ENCODE measurements at regions not wholly inside any gene's neighbourhood (a gene's known extent, or its start where the extent isn't known, plus 50 kb on each side); places are given as distances from the start of the nearest gene placed in this dataset.

DNA sequence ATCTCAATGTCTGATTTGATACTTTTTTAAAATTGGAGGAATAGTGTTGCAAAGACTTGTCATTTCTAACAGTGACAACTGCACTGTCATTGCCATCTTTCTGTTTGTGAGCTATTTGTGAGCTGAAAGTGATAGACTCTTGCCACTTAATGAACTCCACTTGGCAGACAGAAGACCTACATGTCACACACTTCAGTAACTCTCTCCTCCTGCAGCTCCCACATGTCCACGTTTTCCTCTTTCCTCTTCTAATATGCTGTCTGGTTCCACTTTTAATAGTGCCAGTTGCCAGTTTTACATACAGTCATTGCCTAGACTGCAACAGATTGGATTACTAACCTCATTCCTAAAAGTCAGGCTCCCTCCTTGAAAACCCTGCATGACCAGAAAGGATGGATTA is 121.5 kb downstream of the CAPZA3 start:
- Histone ChIP-seq H3K4me3 (replicated peaks; ENCODE audit: low read depth, low read length) (no peak overlapping the region), H3K27me3 (replicated peaks; ENCODE audit: control insufficient read depth, insufficient read depth, low read length) (no peaks in the 10 kb centered on the region), H3K36me3 (ENCODE audit: control insufficient read depth, insufficient read depth, low read length) (no peaks in the 10 kb centered on the region)
- TF ChIP-seq, protein P1, sequence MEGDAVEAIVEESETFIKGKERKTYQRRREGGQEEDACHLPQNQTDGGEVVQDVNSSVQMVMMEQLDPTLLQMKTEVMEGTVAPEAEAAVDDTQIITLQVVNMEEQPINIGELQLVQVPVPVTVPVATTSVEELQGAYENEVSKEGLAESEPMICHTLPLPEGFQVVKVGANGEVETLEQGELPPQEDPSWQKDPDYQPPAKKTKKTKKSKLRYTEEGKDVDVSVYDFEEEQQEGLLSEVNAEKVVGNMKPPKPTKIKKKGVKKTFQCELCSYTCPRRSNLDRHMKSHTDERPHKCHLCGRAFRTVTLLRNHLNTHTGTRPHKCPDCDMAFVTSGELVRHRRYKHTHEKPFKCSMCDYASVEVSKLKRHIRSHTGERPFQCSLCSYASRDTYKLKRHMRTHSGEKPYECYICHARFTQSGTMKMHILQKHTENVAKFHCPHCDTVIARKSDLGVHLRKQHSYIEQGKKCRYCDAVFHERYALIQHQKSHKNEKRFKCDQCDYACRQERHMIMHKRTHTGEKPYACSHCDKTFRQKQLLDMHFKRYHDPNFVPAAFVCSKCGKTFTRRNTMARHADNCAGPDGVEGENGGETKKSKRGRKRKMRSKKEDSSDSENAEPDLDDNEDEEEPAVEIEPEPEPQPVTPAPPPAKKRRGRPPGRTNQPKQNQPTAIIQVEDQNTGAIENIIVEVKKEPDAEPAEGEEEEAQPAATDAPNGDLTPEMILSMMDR (IDR thresholded peaks at IDR 0.05; ENCODE audit: insufficient read depth, low read length, poor library complexity, severe bottlenecking): no peak
- DNase-seq (ENCODE audit: extremely low read depth, insufficient read length): no peak

DNA sequence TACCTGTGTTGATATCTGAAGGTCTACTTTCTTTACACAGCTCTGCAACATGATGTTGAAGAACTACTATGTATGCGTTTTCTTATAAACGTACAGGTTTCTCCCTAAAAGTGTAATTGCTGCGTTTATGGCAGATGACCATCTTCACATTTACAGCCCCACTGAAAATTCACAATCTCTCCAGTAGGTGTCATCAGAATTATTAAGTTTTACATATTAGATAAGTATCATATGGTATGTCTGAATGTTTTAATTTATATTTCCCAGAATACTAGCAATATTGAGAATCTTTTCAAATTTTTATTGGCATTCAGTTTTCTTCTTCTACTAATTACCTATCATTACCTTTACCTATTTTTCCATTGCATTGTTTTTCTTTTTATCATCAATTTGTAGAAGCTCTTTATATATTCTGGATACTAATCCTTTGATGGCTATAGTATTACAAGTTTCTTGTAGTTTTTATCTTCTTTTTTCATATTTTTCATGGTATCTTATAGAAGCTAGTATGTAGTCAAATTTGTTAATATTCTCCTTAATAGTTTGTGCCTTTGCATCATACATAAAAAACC is 123.5 kb downstream of the CAPZA3 start:
- Histone ChIP-seq H3K36me3 (ENCODE audit: control insufficient read depth, insufficient read depth, low read length) (no peaks in the 10 kb centered on the region), H3K4me3 (replicated peaks; ENCODE audit: low read depth, low read length) (no peak overlapping the region), H3K27me3 (replicated peaks; ENCODE audit: control insufficient read depth, insufficient read depth, low read length) (no peaks in the 10 kb centered on the region)
- DNase-seq (ENCODE audit: extremely low read depth, insufficient read length): no peak
- TF ChIP-seq, protein P1 (IDR thresholded peaks at IDR 0.05; ENCODE audit: insufficient read depth, low read length, poor library complexity, severe bottlenecking): peak; percentile 44

DNA sequence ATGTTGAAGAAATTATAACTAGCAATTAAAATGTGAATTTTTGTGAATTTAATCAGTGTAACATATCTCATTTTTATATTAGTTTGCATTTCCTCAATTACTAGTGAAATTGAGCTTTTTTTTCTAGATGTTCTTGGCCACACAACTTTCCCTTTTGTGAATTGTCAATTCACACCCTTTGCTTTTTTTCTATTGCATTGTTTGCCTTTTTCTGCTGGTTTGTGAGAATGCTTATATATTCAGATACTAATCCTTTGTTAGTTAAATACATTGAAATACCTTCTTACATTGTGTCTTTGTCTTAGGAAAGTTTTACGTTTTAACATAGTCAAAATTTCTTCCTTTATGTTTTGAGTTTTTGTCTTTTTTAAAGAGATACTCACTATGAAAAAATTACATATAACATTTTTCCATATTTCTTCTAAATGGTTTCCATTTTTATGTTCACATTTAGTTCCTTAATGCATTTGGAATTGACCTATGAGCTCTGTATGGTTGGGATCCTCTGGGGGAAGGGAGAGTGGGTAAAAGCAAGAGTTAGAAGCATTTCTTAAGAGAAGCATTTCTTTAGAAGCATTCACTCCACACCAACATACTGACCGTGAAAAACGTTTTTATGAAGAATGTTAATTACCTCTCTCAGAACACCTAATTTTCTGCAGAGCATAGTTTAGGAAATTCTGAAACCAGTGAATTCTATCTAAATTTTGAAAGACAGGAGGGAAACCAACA is 126.0 kb downstream of the CAPZA3 start:
- TF ChIP-seq, protein P1 (IDR thresholded peaks at IDR 0.05; ENCODE audit: insufficient read depth, low read length, poor library complexity, severe bottlenecking): no peak
- Histone ChIP-seq H3K27me3 (replicated peaks; ENCODE audit: control insufficient read depth, insufficient read depth, low read length) (no peaks in the 10 kb centered on the region), H3K36me3 (ENCODE audit: control insufficient read depth, insufficient read depth, low read length) (no peaks in the 10 kb centered on the region), H3K4me3 (replicated peaks; ENCODE audit: low read depth, low read length) (no peak overlapping the region)
- DNase-seq (ENCODE audit: extremely low read depth, insufficient read length): no peak

DNA sequence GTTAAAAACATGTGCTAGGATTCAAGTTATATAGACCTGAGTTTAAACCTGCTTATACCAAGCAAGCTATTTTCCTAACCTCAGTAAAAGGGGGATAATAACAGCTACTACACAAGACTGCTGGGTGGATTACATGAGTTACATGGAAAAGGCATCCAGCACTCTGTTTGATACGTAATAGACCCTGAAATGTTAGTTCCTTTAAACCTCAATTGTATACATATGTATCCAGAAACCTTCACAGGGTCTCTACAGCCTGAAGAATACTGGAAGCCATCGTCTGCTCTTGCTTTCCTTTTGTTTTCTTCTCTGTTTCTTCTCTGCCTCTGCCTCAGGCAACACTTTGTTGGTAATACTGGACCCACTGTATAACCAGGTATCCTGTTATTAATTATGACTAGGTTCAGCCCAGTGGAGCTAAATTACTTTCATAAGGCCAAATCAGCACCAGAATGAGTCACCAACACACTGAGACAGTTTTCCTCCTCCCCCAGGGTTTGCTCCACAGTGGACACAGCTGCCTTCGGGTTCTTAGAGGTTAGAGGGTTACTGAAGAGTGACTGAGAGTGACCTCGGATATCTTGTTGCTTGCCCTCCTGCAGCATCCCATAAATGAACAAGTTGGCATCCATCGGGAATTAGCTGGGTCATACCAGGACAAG is 127.1 kb downstream of the CAPZA3 start:
- H3K36me3 ChIP-seq (ENCODE audit: control insufficient read depth, insufficient read depth, low read length): no peaks in the 10 kb centered on the region
- H3K27me3 ChIP-seq (replicated peaks; ENCODE audit: control insufficient read depth, insufficient read depth, low read length): no peaks in the 10 kb centered on the region
- no peak for DNase-seq (ENCODE audit: extremely low read depth, insufficient read length)
- TF ChIP-seq, protein P1 (IDR thresholded peaks at IDR 0.05; ENCODE audit: insufficient read depth, low read length, poor library complexity, severe bottlenecking): no peak
- H3K4me3 ChIP-seq (replicated peaks; ENCODE audit: low read depth, low read length): no peak overlapping the region

DNA sequence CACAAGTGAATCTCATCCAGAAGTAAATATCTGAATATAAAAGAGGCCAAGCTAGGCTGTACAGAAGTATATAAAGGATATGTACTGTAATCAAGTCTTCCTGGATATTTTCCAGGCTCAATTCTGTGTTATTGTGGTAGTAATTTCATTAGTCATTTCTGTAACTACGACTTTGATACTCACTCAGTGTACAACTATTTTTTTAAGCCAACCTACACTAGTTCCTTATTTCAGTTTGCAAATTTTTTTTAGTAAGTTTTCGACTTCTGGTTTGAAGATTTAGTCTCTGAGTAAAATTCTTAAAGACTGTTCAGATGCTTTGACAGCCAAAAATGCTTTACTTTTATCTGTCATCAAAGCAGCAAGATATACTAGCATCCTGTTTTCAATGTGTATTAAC is 130.8 kb downstream of the CAPZA3 start:
- DNase-seq (ENCODE audit: extremely low read depth, insufficient read length): no peak
- H3K27me3 ChIP-seq (replicated peaks; ENCODE audit: control insufficient read depth, insufficient read depth, low read length): no peaks in the 10 kb centered on the region
- TF ChIP-seq, protein P1 (IDR thresholded peaks at IDR 0.05; ENCODE audit: insufficient read depth, low read length, poor library complexity, severe bottlenecking): no peak
- no peaks in the 10 kb centered on the region for H3K36me3 ChIP-seq (ENCODE audit: control insufficient read depth, insufficient read depth, low read length)
- H3K4me3 ChIP-seq (replicated peaks; ENCODE audit: low read depth, low read length): no peak overlapping the region
